ENCODE measurements at regions not wholly inside any gene's neighbourhood (a gene's known extent, or its start where the extent isn't known, plus 50 kb on each side); places are given as distances from the start of the nearest gene placed in this dataset.
"Not testable (repeated sequence)": the region's sequence is repeated elsewhere in the genome, so short reads cannot be mapped to it uniquely, and the experiment has no call there.

DNA sequence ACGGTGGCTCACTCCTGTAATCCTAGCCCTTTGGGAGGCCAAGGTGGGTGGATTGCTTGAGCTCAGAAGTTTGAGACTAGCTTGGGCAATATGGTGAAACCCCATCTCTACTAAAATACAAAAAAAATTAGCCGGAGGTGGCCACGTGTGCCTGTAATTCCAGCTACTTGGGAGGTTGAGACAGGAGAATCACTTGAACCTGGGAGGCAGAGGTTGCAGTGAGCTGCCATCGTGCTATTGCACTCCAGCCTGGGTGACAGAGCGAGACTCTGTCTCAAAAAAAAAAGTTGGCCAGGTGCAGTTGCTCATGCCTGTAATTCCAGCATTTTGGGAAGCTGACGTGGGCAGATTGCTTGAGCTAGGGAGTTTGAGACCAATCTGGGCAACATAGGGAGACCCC lies 79.2 kb upstream of the CLINT1 start:
- TF ChIP-seq, protein P1, sequence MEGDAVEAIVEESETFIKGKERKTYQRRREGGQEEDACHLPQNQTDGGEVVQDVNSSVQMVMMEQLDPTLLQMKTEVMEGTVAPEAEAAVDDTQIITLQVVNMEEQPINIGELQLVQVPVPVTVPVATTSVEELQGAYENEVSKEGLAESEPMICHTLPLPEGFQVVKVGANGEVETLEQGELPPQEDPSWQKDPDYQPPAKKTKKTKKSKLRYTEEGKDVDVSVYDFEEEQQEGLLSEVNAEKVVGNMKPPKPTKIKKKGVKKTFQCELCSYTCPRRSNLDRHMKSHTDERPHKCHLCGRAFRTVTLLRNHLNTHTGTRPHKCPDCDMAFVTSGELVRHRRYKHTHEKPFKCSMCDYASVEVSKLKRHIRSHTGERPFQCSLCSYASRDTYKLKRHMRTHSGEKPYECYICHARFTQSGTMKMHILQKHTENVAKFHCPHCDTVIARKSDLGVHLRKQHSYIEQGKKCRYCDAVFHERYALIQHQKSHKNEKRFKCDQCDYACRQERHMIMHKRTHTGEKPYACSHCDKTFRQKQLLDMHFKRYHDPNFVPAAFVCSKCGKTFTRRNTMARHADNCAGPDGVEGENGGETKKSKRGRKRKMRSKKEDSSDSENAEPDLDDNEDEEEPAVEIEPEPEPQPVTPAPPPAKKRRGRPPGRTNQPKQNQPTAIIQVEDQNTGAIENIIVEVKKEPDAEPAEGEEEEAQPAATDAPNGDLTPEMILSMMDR (IDR thresholded peaks at IDR 0.05): not testable (repeated sequence)
- TF ChIP-seq POLR2A (IDR thresholded peaks at IDR 0.05): not testable (repeated sequence)

All from lower leg skin (tissue), 3 donors.